ENCODE measurements at regions not wholly inside any gene's neighbourhood (a gene's known extent, or its start where the extent isn't known, plus 50 kb on each side); places are given as distances from the start of the nearest gene placed in this dataset.

DNA sequence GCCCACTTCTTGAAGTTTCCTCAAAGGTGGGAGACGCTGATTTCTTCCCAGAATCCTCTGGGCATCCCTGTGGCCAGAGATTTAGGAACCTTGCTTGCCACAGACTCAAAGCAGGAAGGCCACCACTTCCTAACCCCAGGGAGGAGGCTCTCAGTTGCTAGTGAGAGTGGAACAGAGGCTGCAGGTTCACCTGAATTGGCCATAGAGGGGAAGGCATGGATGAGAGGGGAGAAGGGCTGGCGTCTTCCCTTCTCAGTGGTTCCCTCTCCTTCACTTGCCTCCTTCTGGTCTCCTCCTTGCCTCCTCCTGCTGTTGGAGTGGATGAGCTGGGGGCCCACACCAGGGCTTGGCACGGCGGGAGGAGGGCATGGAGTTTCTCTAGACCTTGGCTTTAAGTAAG lies 185.7 kb downstream of the ADAMTS15 start:
- Histone ChIP-seq H3K4me1 (peaks cover 7 to 59% (median 12%) of the 10 kb centered on the region in 3 donors), H3K27me3 (no peaks in the 10 kb centered on the region), H3K4me3 (no peak overlapping the region), H3K9me3 (no peaks in the 10 kb centered on the region), H3K27ac (peak overlapping the region in 2 of 4 donors; percentile 14 to 20), H3K36me3 (no peaks in the 10 kb centered on the region)
- no peak for ATAC-seq
- WGBS, 2 donors (ENCODE audit: low coverage in 1 of 2) = 88 to 100% methylated on average over 1 to 3 of the region's 4 CpGs
- no peak for TF ChIP-seq EP300 (IDR thresholded peaks at IDR 0.05)
- TF ChIP-seq POLR2AphosphoS5 (IDR thresholded peaks at IDR 0.05) = no peak
- TF ChIP-seq, protein P1, sequence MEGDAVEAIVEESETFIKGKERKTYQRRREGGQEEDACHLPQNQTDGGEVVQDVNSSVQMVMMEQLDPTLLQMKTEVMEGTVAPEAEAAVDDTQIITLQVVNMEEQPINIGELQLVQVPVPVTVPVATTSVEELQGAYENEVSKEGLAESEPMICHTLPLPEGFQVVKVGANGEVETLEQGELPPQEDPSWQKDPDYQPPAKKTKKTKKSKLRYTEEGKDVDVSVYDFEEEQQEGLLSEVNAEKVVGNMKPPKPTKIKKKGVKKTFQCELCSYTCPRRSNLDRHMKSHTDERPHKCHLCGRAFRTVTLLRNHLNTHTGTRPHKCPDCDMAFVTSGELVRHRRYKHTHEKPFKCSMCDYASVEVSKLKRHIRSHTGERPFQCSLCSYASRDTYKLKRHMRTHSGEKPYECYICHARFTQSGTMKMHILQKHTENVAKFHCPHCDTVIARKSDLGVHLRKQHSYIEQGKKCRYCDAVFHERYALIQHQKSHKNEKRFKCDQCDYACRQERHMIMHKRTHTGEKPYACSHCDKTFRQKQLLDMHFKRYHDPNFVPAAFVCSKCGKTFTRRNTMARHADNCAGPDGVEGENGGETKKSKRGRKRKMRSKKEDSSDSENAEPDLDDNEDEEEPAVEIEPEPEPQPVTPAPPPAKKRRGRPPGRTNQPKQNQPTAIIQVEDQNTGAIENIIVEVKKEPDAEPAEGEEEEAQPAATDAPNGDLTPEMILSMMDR (IDR thresholded peaks at IDR 0.05) = no peak
- no peak for TF ChIP-seq POLR2A (IDR thresholded peaks at IDR 0.05)

DNA sequence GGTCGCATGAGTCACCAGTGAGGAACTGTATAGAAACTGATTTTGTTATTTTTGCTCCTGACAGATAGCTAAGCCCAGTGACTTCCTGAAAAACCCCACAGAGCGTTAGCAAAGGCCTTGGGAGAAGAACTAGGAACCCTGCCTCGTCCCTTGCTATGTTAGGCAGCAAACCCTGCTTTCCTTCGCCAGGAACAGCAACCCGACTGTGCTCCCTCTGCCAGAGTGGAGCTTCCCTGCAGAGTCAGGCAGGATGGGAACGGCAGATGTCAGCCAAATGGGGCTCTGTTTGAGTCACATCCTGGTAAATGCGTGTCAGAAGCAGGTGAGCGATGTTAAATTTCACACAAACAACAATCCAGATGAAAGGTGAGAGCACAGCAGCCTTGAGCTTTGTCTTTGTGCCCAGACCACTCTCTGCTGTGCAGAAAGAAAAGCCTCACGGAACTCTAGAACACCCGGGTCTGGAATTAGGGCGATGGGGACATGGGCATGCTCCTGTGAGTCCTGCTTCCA lies 186.6 kb downstream of the ADAMTS15 start:
- peak overlapping the region in 2 of 4 donors; percentile 14 to 22 for H3K27ac ChIP-seq

DNA sequence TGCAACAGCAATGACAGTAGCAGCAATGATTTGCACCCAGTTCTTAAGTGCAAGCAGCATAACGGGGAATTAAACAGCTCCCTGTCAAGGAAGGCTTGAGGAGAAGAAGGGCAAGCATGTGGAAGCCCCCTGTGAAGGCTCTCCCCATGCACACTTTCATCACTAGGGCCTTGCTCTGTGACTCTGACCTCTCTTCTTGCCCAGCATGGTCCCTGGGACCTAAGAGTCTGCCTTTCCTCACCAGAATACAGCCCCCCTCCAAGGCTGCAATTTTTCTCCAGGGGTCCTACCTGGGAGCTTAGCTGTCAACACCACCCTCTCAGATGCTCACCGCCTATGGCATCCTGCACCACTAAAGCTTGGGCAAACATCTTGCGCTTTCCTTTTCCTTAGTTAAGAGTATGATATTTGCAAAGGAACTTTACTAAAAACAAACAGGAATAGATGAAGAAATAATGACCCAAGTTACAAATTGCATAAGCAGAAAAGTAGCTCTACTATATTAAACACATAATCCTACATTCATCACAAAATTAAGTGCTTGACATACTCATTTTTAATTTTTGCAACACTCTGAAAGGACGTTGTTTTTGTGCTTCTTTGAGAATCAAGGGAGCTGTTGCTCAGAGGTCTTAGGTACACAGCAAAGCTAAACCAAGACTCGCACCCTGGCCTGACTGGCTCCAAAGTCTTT lies 187.6 kb downstream of the ADAMTS15 start:
- H3K36me3 ChIP-seq = no peaks in the 10 kb centered on the region
- peak overlapping the region; percentile 45 to 72 (median 57) for H3K27ac ChIP-seq
- peak; percentile 46 for ATAC-seq
- no peak for TF ChIP-seq EP300 (IDR thresholded peaks at IDR 0.05)
- no peak for TF ChIP-seq POLR2A (IDR thresholded peaks at IDR 0.05)
- TF ChIP-seq POLR2AphosphoS5 (IDR thresholded peaks at IDR 0.05) = peak; percentile 59
- TF ChIP-seq, protein P1 (IDR thresholded peaks at IDR 0.05) = no peak
- peaks cover 7 to 59% (median 12%) of the 10 kb centered on the region in 3 donors for H3K4me1 ChIP-seq
- WGBS, 2 donors (ENCODE audit: low coverage in 1 of 2) = 53 to 69% methylated on average over 4 to 5 of the region's 5 CpGs
- no peaks in the 10 kb centered on the region for H3K27me3 ChIP-seq
- H3K4me3 ChIP-seq = no peak overlapping the region
- no peaks in the 10 kb centered on the region for H3K9me3 ChIP-seq

More for the DNA sequence above, 186.6 kb downstream of the ADAMTS15 start:
- 67 to 68% methylated on average over 7 to 8 of the region's 11 CpGs for WGBS, 2 donors (ENCODE audit: low coverage in 1 of 2)
- H3K4me1 ChIP-seq = peaks cover 7 to 59% (median 12%) of the 10 kb centered on the region in 3 donors
- no peaks in the 10 kb centered on the region for H3K9me3 ChIP-seq
- H3K4me3 ChIP-seq = no peak overlapping the region
- peak; percentile 28 for ATAC-seq
- no peaks in the 10 kb centered on the region for H3K36me3 ChIP-seq
- H3K27me3 ChIP-seq = no peaks in the 10 kb centered on the region
- TF ChIP-seq POLR2A (IDR thresholded peaks at IDR 0.05) (no peak), EP300 (IDR thresholded peaks at IDR 0.05) (no peak), POLR2AphosphoS5 (IDR thresholded peaks at IDR 0.05) (no peak)
- TF ChIP-seq, protein P1 (IDR thresholded peaks at IDR 0.05) = no peak

DNA sequence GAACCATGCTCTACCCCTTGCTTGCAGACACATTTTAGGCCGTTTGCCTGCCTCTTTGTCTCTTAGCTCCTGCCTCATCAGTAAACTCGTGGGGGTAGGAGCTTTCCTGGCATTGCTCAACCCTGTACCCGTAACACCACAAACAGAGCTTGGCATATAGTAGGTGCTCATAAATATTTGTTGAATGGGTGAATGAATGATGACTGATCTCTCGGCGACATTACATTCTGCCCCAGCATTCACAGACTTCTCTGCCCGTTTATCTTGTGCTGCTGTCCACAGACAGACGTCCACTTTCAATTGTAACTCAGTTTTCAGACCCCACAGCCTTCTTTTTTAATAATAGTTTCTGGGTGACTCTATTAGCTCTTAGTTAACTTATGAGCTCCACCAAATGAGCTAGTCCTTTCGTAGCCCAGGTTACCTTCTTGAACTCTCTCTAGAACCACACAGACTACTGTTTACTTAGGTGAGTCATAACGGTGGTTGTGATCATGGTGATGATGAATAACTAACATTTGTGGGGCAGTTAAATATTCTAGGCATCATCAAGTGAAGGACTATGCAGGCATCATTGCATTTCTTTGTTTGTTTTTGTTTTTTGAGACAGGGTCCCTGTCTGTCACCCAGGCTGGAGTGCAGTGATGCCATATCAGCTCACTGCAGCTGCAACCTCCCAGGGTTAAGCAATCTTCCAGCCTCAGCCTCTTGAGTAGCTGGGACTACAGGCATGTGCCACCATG lies 188.4 kb downstream of the ADAMTS15 start:
- Histone ChIP-seq H3K36me3 (no peaks in the 10 kb centered on the region), H3K9me3 (no peaks in the 10 kb centered on the region), H3K4me3 (no peak overlapping the region), H3K27ac (peak overlapping the region; percentile 45 to 72 (median 57)), H3K4me1 (peaks cover 7 to 59% (median 12%) of the 10 kb centered on the region in 3 donors), H3K27me3 (no peaks in the 10 kb centered on the region)
- TF ChIP-seq POLR2A (IDR thresholded peaks at IDR 0.05) (no peak), POLR2AphosphoS5 (IDR thresholded peaks at IDR 0.05) (peak; percentile 61)
- ATAC-seq = peak; percentile 37
- WGBS, 2 donors (ENCODE audit: low coverage in 1 of 2) = 34 to 57% methylated on average over 4 to 7 of the region's 9 CpGs

DNA sequence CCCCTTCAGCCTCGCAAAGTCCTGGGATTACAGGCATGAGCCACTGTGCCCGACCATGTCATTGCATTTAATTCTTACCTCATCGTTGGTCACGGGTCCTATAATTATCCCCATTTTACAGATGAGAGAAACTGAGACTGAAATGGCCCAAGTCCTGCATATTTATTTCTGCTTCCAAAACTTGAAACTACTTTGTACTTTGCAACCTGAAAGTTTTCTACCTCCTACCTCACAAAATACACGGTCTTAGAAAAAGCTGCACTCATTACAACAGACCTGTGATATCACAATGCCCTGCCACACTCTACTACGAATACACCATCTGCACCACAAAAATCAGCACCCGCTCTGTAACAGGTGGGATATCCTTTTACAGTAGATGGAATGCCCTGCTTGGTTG lies 189.1 kb downstream of the ADAMTS15 start:
- no peak for TF ChIP-seq POLR2A (IDR thresholded peaks at IDR 0.05)
- TF ChIP-seq POLR2AphosphoS5 (IDR thresholded peaks at IDR 0.05) = no peak
- TF ChIP-seq, protein P1 (IDR thresholded peaks at IDR 0.05) = no peak
- TF ChIP-seq EP300 (IDR thresholded peaks at IDR 0.05) = no peak
- 85 to 91% methylated on average over 3 to 7 of the region's 7 CpGs for WGBS, 2 donors (ENCODE audit: low coverage in 1 of 2)
- Histone ChIP-seq H3K9me3 (no peaks in the 10 kb centered on the region), H3K36me3 (no peaks in the 10 kb centered on the region), H3K27me3 (no peaks in the 10 kb centered on the region), H3K27ac (peak overlapping the region in 1 of 4 donors; percentile 72), H3K4me3 (no peak overlapping the region), H3K4me1 (peaks cover 7 to 59% (median 12%) of the 10 kb centered on the region in 3 donors)
- no peak for ATAC-seq
